ENCODE measurements at regions not wholly inside any gene's neighbourhood (a gene's known extent, or its start where the extent isn't known, plus 50 kb on each side); places are given as distances from the start of the nearest gene placed in this dataset.

DNA sequence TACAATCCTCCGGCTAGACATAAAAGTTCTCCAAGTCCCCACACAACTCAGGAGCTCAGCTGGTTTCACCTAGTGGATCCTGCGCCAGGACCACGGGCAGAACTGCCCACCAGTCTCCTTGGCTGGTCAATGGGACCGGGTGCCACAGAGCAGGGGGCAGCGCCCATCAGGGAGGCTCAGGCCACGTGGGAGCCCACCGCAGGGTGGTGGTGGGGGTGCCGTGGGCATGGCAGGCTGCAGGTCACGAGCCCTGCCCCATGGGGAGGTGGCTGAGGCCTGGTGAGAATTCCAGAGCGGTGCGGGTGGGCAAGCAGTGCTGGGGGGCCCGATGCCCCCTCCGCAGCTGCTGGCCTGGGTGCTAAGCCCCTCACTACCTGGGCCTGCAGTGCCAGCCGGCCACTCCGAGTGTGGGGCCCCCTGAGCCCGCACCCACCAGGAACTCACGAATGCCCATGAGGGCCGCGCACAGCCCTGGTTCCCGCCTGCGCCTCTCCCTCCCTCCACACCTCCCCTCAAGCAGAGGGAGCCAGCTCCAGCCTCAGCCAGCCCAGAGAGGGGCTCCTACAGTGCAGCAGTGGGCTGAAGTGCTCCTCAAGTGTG, 1091.9 kb upstream of the TENM4 start:
- TF ChIP-seq ZNF629 (CRISPR knock-in tag; conservative IDR thresholded peaks at IDR 0.05) (no peak), PBX2 (CRISPR knock-in tag; IDR thresholded peaks at IDR 0.05) (no peak), TAF1 (CRISPR knock-in tag; IDR thresholded peaks at IDR 0.05) (no peak), HNRNPH1 (optimal IDR thresholded peaks at IDR 0.05; ENCODE audit: low read depth, low read length) (no peak), TCF7 (IDR thresholded peaks at IDR 0.05; ENCODE audit: low read depth) (no peak)
- TF ChIP-seq, protein P1, sequence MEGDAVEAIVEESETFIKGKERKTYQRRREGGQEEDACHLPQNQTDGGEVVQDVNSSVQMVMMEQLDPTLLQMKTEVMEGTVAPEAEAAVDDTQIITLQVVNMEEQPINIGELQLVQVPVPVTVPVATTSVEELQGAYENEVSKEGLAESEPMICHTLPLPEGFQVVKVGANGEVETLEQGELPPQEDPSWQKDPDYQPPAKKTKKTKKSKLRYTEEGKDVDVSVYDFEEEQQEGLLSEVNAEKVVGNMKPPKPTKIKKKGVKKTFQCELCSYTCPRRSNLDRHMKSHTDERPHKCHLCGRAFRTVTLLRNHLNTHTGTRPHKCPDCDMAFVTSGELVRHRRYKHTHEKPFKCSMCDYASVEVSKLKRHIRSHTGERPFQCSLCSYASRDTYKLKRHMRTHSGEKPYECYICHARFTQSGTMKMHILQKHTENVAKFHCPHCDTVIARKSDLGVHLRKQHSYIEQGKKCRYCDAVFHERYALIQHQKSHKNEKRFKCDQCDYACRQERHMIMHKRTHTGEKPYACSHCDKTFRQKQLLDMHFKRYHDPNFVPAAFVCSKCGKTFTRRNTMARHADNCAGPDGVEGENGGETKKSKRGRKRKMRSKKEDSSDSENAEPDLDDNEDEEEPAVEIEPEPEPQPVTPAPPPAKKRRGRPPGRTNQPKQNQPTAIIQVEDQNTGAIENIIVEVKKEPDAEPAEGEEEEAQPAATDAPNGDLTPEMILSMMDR (CRISPR knock-in tag; IDR thresholded peaks at IDR 0.05), result no peak
